Activated gamma-delta T cell treated with anti-CD3 and anti-CD28 coated beads, Interleukin-2, amount 50 U/mL, for 16 hours (primary cell): ENCODE measurements at regions not wholly inside any gene's neighbourhood (a gene's known extent, or its start where the extent isn't known, plus 50 kb on each side); places are given as distances from the start of the nearest gene placed in this dataset.

ENCODE experiments used
- DNase-seq: peaks from one replicate; pipeline ENCODE4 v3.0.0-alpha.2; 2020; ENCODE audit warnings: low read depth

DNA sequence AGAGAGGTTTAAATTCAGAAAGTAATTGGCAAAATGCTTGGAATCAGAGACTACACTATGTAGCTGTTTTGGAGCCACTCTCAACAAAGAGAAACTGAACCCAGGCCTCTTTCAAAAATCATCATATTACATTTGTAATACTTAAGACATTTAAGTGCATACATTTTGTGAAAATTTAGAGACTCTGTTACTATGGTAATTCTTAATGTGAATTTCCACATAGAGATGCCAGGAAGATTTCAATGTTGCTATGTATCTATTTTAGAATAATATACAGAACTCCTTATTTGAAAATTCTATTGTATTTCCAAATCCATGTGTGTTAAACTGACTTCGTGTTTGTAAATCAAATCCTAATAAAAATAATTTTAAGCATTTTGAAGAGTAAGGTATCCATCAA is 1260.9 kb upstream of the C9orf72 start:
- DNase-seq = no peak

DNA sequence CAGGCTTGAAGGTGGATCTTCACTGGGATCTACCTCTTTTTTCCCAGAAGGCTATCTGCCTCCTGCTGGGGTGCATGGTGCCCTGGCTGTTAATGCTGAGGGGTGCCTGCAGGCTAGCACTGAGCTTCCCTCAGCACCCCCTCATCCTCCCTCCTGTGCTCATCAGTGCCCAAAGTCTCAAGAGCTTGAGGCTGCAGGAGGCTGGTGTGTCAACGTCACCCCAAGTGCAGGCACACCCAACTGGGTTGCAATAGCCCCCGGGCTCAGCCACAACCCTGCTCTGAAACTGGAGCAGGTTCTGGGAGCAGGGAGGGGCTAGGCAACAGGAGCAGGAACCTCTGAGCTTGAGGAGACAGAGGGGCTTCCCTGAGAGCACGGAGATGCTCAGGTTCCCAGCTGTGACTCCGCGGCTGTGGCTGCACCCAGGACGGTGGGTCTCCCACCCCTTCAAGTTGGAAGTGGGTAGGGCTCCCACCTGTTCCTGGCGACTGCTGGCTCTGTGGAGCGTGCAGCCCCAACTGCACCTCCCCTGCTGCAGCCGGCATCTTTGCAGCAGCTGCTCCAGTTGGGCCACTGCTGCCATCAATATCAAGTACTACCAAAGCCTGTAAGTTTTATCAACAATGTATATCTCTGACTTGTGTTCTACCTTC is 1266.6 kb upstream of the C9orf72 start:
- no peak for DNase-seq

DNA sequence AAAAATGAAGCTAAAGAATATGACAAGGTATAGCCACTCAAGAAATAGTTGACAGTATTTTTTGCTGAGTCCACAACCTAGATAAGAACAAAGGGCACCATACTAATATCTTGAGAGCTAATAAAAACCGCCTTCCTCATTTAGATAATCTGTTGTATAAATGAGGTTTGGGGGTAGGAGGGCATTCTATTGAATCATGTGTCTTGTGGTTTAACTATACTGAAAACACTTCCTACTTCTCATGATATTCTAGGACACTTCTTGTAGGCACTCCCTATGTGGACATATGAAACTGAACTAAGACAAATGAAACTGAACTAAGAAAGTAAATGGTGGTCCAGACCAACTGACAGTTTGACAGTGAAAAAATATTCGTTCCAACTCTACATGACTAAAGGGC is 1268.5 kb upstream of the C9orf72 start:
- no peak for DNase-seq

DNA sequence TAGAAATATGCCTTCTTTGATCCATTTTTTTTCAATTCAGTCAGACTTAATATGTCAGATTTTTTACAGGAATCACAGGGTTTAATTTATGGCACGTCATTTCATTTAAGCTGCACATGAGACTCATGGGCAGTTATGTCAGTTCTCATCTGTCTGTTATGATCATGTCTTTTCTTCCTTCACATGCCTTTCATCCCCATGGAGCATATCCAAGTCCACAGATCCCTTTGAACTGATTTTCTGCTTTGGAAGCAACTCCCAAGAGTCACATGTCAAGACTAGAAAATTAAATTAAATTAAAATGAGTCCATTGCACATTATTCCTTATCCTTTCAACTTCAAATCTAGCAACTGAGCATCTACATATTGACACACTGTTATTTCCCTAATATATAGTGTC is 1274.0 kb upstream of the C9orf72 start:
- no peak for DNase-seq

DNA sequence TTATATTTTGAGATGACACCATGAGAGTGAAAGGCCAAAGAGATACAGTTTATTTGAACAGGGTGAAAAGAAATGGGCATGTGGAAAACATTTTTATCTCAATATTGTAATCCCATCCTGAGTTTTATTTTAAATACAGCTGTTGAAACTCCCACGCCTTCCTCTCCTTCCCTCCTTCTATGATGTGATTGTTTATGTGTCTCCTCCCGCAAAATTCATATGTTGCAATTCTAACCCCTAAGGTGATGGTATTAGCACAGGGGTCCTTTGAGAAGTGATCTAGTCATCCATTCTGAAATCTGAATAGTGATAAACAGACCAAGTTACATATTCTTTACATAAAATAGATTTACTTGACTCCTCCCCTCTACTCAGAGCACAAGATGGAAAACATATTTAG is 1275.4 kb upstream of the C9orf72 start:
- DNase-seq = no peak

DNA sequence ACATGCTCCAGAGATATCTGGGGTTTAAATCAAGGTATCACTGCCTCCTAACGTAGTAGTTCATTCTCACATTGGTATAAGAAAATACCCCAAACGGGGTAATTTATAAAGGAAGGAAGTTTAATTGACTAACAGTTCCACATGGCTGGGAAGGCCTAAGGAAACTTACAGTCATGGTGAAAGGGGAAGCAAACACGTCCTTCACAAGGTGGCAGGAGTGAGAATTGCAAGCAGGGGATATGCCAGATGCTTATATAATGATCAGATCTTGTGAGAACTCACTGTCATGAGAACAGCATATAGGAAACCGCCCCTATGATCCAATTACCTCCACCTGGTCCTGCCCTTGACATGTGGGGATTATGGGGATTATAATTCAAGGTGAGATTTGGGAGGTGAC is 1280.2 kb upstream of the C9orf72 start:
- DNase-seq = no peak

DNA sequence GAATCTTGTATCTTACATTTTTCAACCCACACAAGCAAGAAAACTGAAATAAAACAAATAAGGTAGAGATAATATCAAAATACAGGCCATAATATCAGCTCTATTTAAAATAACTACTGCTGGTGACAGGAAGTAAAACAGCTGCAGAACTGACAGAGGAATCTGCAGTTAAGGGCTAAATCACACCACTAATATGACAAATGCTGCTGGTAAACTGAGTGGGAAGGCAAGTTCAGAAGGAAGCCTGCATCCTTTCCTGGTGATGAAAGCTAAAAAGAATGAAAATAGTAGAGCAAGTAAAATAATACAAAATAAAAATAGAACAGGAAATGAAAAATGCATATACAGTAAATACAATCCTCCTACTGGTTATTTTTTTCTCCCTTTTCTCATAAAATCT is 1293.7 kb upstream of the C9orf72 start:
- no peak for DNase-seq

DNA sequence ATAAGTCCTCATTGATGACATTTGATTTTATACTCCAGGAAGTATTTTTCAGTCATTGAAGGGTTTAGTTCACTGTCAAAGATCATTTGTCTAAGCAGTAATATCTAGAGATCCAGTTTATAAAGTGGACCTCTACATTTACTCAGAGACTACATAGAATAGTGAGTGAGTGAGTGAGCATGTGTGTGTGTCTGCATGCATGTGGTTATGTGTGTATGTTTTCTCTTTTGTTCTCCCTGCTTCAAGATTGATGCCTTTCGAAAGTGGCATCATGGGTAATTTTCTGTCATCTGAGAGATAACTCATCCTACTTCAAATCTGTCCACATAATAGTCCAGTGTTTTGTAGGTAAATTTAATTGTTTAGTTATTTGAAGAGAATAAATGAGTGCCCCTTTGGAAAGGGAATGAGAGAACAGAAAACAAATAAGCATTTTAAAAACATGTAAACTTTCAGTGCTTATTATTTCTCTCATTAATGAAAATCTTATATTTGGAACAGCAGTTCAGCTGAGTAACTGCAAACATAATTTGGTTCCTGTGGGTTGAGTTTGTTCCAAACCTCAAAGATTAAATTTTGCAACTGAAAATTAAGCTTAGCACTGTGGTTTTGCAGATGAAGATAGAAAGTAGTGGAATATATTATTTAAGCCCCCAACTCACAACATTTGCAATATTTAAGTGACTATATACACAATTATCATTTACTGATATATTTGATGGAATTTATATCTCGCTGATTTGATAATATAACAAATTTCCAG is 1295.1 kb upstream of the C9orf72 start:
- DNase-seq = no peak

DNA sequence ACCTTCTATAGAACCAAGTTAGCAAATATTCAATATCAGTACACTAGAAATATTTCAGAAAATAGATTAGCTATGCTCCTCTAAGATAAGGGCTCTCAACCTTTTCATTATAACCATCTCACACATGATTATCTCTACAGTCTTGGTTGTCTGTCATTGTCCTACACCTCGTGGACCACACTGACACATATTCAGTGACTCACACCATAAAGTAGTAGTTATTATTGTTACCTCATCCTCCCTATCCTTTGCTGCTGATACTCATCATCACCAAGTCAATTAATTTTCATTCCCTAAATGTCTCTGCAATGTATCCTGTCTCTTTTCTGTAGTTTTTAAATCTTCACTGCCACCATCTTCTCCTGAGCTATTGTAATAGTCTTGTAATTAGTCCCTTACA is 1309.2 kb upstream of the C9orf72 start:
- no peak for DNase-seq

DNA sequence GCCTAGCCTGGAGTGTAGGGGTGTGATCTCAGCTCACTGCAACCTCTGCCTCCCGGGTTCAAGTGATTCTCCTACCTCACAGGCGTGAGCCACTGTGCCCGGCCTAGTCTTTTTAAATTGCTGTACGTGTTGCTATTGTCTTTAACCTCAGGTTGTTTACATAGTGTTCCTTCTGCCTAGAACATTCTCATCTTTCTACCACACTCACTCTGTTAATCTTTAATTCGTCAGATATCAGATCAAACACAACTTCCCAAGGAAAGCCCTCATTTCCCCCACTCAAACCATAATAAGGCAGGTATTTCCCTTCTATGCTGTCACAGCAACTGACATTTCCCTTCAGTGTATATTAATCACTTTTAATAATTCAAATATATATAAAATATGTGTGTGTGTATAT is 1310.0 kb upstream of the C9orf72 start:
- DNase-seq = no peak

DNA sequence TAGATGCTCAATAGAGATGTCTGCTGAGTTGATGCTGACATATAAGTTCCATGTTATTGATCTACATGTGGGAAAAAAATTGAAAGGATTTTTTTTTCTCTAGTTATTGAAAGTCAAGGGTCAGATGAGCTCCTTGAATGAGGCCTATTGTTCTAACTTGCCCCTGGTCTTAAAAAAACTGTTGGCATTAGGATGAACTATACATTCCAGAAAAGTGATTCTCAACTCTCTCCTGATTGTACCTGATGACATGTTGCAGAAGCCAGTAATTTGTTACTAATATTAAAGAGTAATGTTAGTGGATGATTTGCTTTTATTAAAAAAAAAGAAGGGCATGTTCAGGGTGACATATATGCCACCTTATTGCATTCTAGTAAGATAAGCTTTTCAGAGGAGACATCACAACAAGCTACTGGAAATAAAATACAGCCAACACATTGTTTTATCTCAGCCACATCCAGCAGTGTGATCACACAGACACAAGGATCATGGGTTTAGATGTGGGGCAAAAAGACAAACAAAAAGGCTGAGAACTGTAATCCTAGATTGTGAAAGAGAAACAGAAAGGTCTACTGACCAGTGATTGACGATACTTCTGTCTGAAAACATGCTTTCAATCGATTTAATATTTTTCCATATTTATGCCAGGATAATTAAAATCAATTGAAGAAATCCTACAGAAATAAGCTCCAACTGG is 1314.1 kb upstream of the C9orf72 start:
- DNase-seq = no peak

DNA sequence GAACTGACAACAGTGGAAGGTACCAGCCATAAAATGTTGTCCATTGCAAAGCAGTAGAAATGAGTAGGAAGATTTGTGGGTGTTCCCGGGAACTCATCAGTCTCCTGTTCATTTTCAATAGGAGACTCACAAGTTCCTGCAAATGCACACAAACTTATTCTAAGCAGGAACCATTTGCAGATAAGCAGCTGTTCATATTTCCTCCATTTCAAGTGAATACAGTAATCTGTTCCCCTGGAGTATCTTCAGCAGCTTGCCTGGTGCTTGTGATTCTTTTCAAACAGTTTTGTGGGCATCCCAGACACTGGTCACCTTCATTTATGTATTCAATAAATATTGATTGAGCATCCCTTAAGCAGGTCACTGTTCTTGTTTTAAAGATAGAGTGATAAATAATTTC is 1315.5 kb upstream of the C9orf72 start:
- no peak for DNase-seq

DNA sequence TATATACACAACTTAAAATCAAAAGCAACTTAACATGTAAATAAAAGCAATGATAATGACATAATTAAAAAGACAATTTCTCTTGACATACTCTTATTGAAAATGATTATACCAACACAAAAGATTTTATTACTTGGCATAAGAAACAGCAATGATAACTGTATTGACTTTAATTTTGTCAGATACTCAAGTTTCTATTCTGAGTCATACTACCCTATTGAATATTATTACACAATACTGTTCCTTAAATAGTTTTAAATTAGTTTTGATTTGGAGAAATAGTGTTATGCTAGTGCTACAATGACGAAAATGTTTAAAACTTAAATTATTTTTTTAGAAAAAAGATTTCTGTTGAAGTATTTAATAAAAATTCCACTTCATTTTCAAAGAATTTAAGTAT is 1319.3 kb upstream of the C9orf72 start:
- no peak for DNase-seq

DNA sequence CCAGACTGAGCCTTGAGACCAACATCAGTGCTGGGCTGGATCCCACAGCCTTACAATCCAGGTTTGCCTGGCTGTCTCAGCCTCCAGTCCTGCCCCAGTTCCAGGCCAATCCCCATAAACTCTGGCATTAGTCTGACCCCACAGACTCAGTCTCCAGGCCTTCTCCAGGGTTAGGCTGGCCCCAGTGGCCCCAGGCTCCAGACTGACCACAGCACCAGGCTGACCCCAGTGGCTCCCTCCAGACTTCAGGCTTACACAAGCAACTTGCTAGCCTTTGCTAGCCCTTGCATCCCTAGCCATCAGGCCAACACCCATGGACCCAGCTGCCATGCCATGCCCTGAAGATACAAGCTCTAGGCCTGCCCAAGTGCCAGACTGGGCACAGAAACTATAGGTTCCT is 1326.0 kb upstream of the C9orf72 start:
- no peak for DNase-seq

DNA sequence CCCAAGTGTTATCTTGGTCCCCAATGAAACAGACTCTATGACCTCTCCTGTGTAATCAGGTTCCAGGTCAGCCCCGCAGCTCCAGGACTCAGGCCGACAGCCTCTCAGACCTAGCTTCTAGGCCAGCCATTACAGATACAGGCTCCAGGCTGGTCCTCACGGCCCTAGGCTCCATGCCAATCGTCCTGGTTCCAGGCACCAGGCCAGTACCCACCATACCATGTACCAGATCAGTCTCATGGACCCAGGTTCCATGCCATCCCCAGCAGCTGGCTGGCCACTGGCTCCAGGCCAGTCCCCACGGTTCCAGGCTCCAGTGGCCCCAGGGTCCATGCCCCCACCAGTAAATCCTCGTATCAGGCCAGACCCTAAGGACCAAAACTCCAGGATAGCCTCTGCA is 1326.6 kb upstream of the C9orf72 start:
- DNase-seq = no peak

DNA sequence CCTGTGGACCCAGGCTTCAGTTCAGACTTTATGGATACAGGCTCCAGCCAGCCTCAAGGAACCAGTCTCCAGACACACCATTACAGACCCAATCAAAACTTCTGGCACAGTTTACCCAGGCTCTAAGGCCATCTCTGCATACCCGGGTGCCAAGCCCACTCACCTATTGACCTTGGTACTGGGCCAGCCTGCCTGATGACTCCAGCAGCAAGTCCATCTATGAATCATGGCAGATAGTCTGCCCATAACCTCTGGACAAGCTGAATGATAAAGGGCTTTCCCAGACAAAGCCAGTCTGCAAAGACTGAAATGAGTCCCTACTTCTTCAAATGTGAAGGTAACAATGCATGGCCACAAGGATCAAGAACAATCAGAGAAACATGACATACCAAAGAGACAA is 1327.1 kb upstream of the C9orf72 start:
- no peak for DNase-seq

DNA sequence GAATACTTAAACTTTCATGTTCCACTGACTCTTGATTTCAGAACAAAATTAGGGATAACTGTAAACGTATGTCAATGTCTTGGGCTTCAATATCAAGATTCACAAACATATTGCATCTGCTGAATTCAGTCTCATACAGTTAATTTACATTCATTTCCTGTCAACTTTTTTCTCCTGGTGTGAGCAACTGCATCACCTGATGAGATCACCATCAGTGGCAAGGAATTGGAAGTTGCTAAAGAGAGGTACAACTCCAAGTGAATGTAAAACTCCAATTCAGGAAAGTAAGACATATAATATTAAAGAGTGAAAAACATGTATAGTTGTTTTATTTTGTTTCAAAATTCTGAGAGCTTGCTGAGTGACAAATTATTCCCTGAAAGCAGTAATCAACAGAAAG is 1336.2 kb upstream of the C9orf72 start:
- no peak for DNase-seq

DNA sequence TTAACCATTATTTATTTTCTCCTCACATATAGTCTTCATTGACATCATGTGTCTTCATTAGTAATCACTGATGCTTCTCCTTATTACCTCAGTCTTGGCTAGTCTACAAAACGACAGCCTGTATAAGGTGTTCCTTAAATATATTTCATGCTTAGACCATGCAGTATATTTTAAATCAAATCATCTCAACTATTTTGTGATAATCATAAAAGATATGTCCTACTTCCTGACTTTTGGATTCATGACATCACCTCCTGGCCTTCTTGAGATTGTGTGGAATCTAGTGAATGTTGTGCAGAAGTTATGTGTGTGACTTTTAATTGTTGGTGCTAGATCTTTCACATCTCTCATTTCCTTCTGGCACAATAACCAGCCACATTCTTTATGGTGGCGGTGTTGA is 1339.3 kb upstream of the C9orf72 start:
- DNase-seq = no peak

DNA sequence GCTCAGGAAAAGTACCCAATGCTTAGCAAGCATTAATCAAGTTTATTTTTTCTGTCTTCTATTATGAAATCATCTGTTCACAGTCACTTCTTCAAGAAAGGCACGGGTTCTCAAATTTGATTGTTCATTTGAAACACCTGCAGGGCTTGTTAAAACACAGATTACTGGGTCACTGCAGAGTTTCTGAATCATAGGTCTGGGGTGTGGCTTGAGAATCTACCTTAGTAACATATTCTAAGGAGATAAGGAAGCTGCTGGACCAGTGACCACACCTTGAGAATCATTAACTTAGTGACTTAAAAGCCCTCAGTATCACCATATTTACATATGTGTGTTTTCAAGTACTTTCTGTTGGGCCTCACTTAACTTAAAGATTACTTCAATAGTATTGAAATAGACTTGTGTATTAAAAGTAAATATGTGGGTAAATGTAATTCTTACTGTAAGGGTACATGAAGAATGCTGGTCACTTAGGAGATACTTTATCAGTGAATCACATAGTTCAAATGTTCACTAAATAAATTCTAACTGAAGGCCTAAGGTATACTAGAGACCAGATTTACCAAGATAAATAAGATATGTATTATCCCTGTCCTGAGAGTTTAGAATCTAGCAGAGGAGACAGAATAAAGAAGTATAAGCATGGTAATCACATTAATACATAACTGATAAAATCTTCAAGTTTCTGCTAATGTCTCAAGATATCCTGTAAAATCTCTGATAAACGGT is 1342.1 kb upstream of the C9orf72 start:
- DNase-seq = no peak

DNA sequence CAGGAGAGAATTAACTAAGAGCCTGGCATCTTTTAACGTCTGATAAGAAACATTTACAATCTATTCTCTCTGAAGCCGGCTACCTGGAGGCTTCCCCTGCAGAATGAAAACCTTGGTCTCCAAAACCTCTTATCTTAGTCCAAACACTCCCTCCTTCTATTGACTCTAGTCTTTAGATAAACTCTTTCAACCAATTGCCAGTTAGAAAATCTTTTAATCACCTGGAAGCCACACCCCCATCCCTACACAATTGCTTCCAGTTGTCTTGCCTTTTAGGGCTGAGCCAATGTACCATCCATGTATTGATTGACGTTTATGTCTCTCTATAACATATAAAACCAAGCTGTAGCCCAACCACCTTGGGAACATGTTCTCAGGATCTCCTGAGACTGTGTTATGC is 1343.1 kb upstream of the C9orf72 start:
- no peak for DNase-seq

DNA sequence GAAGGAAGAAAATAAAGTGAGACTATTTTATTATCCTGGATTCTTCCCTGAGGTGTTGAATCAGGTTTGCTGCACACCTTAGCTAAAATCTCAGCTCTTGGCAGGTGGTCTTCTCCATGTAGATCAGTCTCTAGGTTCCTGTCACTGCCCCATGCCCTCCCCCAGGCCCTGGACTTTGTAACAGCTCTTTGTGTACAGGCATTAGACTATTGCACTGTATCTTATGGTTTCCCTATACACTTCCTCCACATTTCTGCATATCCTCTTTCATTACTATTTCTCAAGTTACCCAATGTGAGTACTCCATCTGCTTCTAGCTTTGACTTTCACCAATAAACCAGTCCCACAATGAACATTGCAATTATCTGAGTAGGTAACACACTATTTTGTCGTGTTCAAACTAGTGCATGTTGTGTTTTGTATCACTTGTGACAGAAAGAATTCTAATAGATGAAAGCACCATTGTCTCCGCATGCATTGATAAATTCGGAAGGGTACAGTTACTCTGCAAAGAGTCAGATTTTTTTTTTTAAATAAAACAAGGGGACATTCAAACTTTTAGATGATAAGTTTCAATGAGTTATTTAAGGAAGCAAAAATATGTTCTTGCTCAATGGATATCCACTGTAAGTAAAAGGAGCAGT is 1348.7 kb upstream of the C9orf72 start:
- no peak for DNase-seq

DNA sequence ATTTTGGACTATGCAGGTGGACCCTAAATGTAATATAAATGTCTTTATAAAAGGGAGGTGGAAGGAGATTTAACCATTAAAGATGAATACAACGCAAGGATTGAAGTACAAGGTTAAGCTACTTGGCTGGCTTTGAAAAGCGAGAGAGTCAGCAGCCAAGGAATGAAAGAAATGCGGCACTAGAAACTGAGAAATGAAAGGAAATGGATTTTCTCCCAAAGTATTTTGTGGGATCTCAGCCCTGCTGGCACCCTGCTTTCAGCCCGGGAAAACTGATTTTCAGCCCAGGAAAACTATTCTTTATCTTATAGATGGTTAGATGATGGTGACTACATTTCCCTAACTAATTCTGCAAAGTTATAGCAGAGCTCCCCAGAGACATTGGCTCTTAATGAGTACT is 1349.6 kb upstream of the C9orf72 start:
- no peak for DNase-seq
